GM21528 (cell line): ENCODE measurements at regions not wholly inside any gene's neighbourhood (a gene's known extent, or its start where the extent isn't known, plus 50 kb on each side); places are given as distances from the start of the nearest gene placed in this dataset.
"Not testable (repeated sequence)": the region's sequence is repeated elsewhere in the genome, so short reads cannot be mapped to it uniquely, and the experiment has no call there.

ENCODE experiments used
- ATAC-seq: cut with Tn5 transposase; IDR thresholded peaks from one replicate; pipeline ENCODE4 v1.9.1; 2021; ENCODE audit warnings: mild to moderate bottlenecking, moderate library complexity; ENCODE audit not compliant: unreplicated experiment, low FRiP score

DNA sequence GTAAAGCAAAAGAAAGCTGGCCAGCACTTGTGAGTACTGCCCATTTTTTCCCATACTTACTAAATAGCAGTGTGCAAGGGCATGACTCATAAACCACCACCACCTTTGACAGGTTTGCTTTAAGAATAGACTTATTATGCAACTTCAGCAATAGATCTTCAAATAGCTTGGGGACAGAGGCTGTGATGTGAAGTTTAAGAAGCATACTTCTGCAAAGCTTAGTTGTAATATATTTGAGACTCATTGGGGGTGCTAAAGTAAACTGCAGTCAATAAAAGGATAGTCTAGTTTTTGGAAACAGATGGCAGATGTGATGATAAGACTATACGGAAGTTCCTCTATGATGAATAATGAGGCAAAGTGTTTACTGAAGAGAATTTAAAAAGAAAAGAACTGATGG is 210.0 kb downstream of the PLA2G4A start:
- ATAC-seq, result no peak

DNA sequence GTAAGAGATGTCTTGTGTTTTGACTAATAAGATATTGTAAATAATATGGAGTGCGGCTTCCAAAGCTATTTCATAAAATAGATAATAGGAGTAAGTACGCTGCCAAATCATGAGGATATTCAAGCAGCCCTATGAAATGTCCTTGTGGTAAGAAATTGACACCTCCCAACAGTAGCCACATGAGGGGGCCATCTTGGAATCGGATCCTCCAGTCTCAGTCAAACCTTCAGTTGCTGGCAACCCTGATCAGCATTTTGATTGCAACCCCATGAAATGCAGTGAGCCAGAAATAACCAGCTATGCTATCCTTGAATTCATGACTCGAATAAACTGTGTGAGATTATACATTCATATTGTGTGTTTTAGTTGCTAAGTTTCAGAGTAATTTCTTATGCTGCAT is 212.4 kb downstream of the PLA2G4A start:
- ATAC-seq, result no peak

- no peak for ATAC-seq
Observed at GRCh38 chr1:187042538-187042937, 213.8 kb downstream of the PLA2G4A start.

DNA sequence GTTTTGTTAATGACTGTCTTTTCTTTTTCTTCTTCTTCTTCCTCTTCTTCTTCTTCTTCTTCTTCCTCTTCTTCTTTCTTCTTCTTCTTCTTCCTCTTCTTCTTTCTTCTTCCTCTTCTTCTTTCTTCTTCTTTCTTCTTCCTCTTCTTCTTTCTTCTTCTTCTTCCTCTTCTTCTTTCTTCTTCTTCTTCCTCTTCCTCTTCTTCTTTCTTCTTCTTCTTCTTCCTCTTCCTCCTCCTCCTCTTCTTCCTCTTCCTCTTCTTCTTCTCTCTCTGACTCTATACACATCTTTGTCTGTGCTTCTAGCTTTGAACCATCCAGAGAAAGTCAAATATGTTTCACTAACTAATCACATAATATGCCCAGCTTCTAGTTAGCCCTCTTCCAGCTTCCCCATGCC is 214.7 kb downstream of the PLA2G4A start:
- ATAC-seq, result not testable (repeated sequence)

DNA sequence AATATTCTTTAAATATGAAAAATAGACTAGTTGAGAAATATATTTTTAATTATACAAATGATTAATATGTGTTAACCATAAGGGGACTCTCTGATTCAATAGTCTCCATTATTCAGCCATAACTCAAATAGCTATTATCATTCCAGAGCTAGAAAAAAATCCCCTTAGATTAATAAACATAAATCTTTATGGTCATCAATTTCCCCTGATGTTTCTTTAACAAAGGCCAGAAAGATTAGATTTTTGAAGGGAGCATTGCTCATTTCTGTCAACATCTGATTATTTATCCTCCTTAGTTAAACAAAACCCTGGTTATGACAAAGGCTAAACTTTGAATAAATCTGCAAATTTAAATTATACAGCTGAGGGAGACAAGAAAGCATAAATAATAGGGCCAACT is 215.7 kb downstream of the PLA2G4A start:
- ATAC-seq, result no peak

DNA sequence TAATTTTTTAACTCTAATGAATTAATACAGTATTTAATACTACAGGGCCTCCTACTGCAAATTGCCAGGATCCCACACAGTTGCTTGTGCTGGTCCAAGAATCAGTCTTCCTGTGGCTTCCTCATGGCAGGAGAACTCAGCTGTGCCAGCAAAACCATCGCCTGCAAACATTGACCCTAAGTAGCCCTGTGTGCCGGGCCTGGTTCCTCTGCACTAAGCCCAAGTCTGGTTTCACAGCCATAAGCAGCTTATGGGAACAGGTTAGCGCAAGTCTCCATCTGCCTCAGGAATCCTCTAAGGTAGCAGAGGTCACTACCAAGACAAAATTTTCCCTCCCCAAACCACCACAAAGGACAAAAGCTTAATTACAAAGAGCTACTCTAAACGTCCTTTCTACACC is 216.6 kb downstream of the PLA2G4A start:
- no peak for ATAC-seq

DNA sequence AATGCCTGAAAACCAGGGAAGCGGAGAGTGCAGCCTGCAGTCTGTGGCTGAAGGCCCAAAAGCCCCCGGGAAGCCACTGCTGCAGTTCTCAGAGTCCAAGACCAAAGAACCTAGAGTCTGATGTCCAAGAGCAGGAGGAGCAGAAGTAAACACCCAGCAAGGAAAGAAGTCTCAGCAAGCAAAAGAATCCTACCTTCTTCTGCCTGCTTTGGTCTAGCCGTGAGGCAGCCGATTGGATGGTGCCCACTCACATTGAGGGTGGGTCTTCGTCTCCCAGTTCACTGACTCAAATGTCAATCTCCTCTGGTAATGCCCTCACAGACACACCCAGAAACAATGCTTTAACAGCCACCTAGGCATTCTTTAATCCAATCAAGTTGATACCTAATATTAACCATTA is 217.5 kb downstream of the PLA2G4A start:
- ATAC-seq, result no peak

- ATAC-seq, result no peak
Observed at GRCh38 chr1:187047298-187047697, 218.5 kb downstream of the PLA2G4A start.

DNA sequence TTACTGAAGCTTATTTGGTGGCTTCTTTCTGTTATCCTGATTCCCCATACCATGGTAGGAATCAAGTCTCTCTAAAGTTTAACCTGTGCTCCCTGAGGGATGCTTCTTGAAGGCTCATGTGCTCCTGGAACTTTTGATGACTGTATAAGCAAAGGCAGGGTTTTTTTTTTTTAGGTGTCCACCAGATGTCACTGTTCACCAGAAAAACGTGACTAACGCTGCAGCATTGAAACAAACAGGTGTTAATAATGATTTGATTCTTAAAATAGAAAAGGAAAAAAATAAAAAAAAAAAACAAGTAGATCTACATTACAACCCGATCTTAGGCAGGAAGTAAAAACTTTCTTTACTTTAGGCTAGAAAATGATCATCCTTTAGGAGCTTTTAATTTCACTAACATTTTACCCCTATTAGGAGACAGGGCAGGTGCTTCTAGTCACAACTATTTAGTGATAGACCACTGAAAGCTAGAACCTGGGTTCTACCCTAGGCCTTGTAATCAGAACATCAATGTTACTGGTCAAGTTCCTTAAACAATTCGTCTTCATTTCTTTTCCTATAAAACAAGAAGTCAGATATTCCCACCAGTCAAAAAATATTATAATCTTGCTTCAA is 223.0 kb downstream of the PLA2G4A start:
- peak; percentile 90 for ATAC-seq

GRCh38 chr1:187053876-187054275 is 225.1 kb downstream of the PLA2G4A start:
- ATAC-seq, result no peak

GRCh38 chr1:187054862-187055757 is 226.4 kb downstream of the PLA2G4A start:
- no peak for ATAC-seq

DNA sequence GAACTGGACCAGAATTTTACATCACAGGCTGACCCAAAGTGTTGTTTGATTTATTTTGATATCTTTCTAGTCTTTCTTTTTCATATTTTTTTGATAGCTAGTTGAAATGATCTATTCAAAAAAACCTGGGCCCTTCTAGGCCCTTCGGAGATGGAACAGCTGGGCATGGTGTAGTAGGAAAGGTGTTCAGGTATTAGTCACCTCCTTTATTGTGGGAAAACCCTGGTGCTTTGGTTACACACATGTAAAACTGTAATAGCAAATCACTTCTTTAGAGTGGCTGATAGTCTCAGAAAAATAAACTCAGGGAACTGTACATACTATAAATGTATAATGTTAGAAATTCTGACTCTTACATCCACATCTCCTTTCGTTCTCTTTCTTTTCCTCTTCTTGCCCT is 234.5 kb downstream of the PLA2G4A start:
- no peak for ATAC-seq

DNA sequence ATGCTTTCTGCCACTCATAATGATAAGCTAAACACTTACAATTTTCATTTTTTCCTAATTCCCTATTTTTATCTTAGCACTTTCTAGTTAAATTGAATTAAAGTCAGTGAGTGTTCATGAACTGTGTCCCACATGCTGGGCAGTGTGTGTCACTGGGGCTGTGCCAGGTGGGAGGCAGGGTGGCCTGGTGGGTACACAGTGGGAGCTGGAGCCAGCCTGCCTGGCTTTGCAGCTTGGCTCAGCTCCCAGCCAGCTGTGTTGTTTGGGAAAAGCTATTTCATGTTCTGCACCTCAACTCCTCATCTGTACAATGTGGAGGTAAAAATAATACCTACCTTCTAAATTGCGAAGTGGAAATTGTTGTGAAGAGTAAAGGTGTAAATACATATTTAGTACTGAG is 238.4 kb downstream of the PLA2G4A start:
- ATAC-seq, result no peak

- ATAC-seq, result no peak
Observed at GRCh38 chr1:187070076-187070475, 241.3 kb downstream of the PLA2G4A start.

- peak; percentile 91 for ATAC-seq
Observed at GRCh38 chr1:187072262-187073034, 243.7 kb downstream of the PLA2G4A start.

DNA sequence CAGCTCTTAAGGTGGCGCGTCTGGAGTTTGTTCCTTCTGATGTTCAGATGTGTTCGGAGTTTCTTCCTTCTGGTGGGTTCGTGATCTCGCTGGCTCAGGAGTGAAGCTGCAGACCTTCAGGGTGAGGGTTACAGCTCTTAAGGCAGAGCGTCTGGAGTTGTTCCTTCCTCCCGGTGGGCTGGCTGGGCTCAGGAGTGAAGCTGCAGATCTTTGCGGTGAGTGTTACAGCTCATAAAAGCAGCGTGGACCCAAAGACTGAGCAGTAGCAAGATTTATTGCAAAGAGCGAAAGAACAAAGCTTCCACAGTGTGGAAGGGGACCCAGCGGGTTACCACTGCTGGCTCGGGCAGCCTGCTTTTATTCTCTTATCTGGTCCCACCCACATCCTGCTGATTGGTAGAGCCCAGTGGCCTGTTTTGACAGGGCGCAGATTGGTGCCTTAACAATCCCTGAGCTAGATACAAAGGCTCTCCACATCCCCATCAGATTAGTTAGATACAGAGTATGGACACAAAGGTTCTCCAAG is 244.3 kb downstream of the PLA2G4A start:
- ATAC-seq, result peak; percentile 50

DNA sequence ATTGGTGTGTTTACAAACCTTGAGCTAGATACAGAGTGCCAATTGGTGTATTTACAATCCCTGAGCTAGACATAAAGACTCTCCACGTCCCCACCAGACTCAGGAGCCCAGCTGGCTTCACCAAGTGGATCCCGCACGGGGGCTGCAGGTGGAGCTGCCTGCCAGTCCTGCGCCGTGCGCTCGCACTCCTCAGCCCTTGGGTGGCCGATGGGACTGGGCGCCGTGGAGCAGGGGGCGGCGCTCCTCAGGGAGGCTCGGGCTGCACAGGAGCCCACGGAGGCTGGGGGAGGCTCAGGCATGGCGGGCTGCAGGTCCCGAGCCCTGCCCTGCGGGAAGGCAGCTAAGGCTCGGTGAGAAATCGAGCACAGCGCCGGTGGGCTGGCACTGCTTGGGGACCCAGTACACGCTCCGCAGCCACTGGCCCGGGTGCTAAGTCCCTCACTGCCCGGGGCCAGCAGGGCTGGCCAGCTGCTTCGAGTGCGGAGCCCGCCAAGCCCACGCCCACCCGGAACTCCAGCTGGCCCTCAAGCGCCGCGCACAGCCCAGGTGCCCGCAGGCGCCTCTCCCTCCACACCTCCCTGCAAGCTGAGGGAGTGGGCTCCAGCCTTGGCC is 245.0 kb downstream of the PLA2G4A start:
- not testable (repeated sequence) for ATAC-seq

GRCh38 chr1:187074445-187075048 is 245.8 kb downstream of the PLA2G4A start:
- no peak for ATAC-seq

GRCh38 chr1:187076922-187077321 is 248.2 kb downstream of the PLA2G4A start:
- ATAC-seq, result no peak

DNA sequence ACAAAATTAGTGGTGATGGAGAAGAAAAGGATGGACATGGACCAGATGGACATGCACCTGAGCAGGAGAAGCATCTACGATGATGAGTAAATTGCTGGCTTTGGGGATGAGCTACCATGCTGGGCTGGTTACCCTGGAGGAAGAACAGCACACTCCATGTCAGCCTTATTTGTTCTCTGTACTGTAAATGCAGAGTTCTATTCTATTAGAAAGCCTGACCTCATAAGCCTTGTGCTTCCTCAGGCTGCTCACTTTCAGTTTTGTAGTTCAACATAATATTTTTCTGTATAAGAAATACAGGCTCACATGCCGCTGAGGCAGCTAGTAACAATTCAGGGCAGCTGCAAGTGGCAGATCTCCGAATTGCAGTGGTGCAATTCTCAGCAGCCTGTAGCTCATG is 249.6 kb downstream of the PLA2G4A start:
- ATAC-seq, result no peak
